PC-9 (cell line): ENCODE measurements at regions not wholly inside any gene's neighbourhood (a gene's known extent, or its start where the extent isn't known, plus 50 kb on each side); places are given as distances from the start of the nearest gene placed in this dataset.

Source experiments
- CTCF ChIP-seq: fragments of 200-600 bp; sonication (generic); conservative IDR thresholded peaks from 2 replicates; pipeline ENCODE4 v1.6.1; 2017; ENCODE audit warnings: mixed run types, antibody characterized with exemption, mild to moderate bottlenecking, moderate library complexity
- EZH2 ChIP-seq: fragments of 200-600 bp; sonication (generic); IDR thresholded peaks from 2 replicates; pipeline ENCODE4 v1.8.0; 2017; ENCODE audit warnings: antibody characterized with exemption, low read depth

DNA sequence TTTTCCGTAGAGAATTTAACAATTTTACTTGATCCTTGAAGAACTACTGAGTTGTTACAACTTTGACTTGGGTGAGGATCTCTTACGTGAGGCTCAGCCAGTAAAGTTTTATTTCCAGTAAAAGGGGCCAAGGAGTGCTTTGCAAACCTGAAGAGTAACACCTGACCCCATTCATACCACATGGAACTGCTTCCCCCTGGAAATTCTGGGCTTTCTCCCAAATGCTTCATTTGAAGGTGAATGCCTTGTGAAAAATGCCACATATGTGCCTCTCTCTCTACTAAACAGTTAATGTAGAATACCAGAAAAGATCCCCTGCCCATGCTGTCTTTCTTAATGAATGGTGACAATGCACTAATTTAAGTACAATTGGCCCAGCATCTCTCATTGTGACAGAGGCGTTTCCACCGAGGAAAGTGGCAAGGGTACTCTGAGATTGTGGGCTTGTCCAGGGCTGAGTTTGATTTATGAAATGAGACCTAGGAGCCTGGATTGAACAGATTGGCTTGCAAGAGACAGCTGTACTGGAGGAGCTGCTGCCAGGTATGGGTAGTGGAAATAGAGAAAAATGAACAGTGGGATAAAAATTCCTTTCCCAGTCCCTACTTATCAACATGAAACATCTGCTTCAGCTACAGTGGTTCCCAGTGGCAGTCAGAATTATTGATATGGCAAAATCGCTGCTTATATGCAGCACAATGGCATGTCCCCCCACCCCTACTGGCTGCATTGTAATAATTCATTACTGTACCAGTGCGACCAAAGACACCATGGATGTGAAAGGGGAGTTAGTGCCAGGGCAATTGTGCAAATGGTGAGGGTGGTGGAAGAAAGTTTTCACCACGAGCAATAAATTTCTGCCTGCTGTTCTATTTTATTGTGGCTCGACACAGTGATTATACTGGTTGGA is 843.7 kb upstream of the WWC1 start:
- TF ChIP-seq CTCF (no peak), EZH2 (no peak)
